Skeletal muscle tissue (tissue), 3 donors: ENCODE measurements at regions not wholly inside any gene's neighbourhood (a gene's known extent, or its start where the extent isn't known, plus 50 kb on each side); places are given as distances from the start of the nearest gene placed in this dataset.

ENCODE experiments used
- H3K27ac ChIP-seq: one replicate; pipeline ENCODE4 v1.7.0; 2013; ENCODE audit warnings: mild to moderate bottlenecking, low read depth, low read length, inconsistent platforms
- H3K27me3 ChIP-seq, 3 donors: one replicate each; pipeline ENCODE4 v1.7.0; 2013; ENCODE audit warnings: low read length in 3 of 3; ENCODE audit not compliant: control insufficient read depth in 3 of 3, insufficient read depth in 3 of 3
- H3K36me3 ChIP-seq, 3 donors: one replicate each; pipeline ENCODE4 v1.7.0; 2013; ENCODE audit warnings: low read length in 3 of 3; ENCODE audit not compliant: control insufficient read depth in 3 of 3, insufficient read depth in 3 of 3
- H3K4me1 ChIP-seq, 3 donors: one replicate each; pipeline ENCODE4 v1.7.0; 2013; ENCODE audit warnings: low read length in 3 of 3, mild to moderate bottlenecking in 3 of 3; ENCODE audit not compliant: control insufficient read depth in 3 of 3, insufficient read depth in 3 of 3
- H3K4me3 ChIP-seq, 3 donors: one replicate each; pipeline ENCODE4 v1.7.0; 2013; ENCODE audit warnings: low read length in 3 of 3
- H3K9ac ChIP-seq, 3 donors: one replicate each; pipeline ENCODE4 v1.7.0; 2013; ENCODE audit warnings: low read length in 3 of 3, mild to moderate bottlenecking in 3 of 3, moderate library complexity in 2 of 3, low read depth in 1 of 3
- H3K9me3 ChIP-seq, 3 donors: one replicate each; pipeline ENCODE4 v1.7.0; 2013; ENCODE audit warnings: low read length in 3 of 3; ENCODE audit not compliant: control insufficient read depth in 3 of 3
- donor health status: Osteomylitis.

GRCh38 chr3:99087277-99087676, 185.8 kb upstream of the DCBLD2 start:
- no peak overlapping the region for H3K9ac ChIP-seq
- H3K4me3 ChIP-seq, result no peak overlapping the region
- no peaks in the 10 kb centered on the region for H3K9me3 ChIP-seq
- no peaks in the 10 kb centered on the region for H3K27me3 ChIP-seq
- no peaks in the 10 kb centered on the region for H3K4me1 ChIP-seq
- H3K36me3 ChIP-seq, result no peaks in the 10 kb centered on the region
- no peak overlapping the region for H3K27ac ChIP-seq

GRCh38 chr3:99084826-99085225, 183.3 kb upstream of the DCBLD2 start:
- Histone ChIP-seq H3K4me1 (no peaks in the 10 kb centered on the region), H3K4me3 (no peak overlapping the region), H3K36me3 (no peaks in the 10 kb centered on the region), H3K9me3 (no peaks in the 10 kb centered on the region), H3K27me3 (no peaks in the 10 kb centered on the region), H3K27ac (no peak overlapping the region), H3K9ac (no peak overlapping the region)

GRCh38 chr3:99084156-99084555, 182.7 kb upstream of the DCBLD2 start:
- Histone ChIP-seq H3K27ac (no peak overlapping the region), H3K27me3 (no peaks in the 10 kb centered on the region), H3K36me3 (no peaks in the 10 kb centered on the region), H3K9me3 (no peaks in the 10 kb centered on the region), H3K4me1 (no peaks in the 10 kb centered on the region), H3K9ac (no peak overlapping the region), H3K4me3 (no peak overlapping the region)

GRCh38 chr3:99071096-99071495, 169.6 kb upstream of the DCBLD2 start:
- Histone ChIP-seq H3K4me3 (no peak overlapping the region), H3K4me1 (no peaks in the 10 kb centered on the region), H3K27me3 (no peaks in the 10 kb centered on the region), H3K27ac (no peak overlapping the region), H3K9ac (no peak overlapping the region), H3K36me3 (no peaks in the 10 kb centered on the region), H3K9me3 (no peaks in the 10 kb centered on the region)

GRCh38 chr3:99069973-99070372, 168.5 kb upstream of the DCBLD2 start:
- H3K9me3 ChIP-seq, result no peaks in the 10 kb centered on the region
- no peak overlapping the region for H3K27ac ChIP-seq
- H3K9ac ChIP-seq, result no peak overlapping the region
- no peak overlapping the region for H3K4me3 ChIP-seq
- H3K4me1 ChIP-seq, result no peaks in the 10 kb centered on the region
- H3K27me3 ChIP-seq, result no peaks in the 10 kb centered on the region
- H3K36me3 ChIP-seq, result no peaks in the 10 kb centered on the region

- Histone ChIP-seq H3K36me3 (no peaks in the 10 kb centered on the region), H3K4me3 (no peak overlapping the region), H3K9ac (no peak overlapping the region), H3K4me1 (no peaks in the 10 kb centered on the region), H3K27me3 (no peaks in the 10 kb centered on the region), H3K27ac (no peak overlapping the region), H3K9me3 (no peaks in the 10 kb centered on the region)
Observed at GRCh38 chr3:99066863-99067262, 165.4 kb upstream of the DCBLD2 start.

GRCh38 chr3:99049164-99049563, 147.7 kb upstream of the DCBLD2 start:
- no peak overlapping the region for H3K4me3 ChIP-seq
- H3K27me3 ChIP-seq, result no peaks in the 10 kb centered on the region
- H3K9me3 ChIP-seq, result no peaks in the 10 kb centered on the region
- no peaks in the 10 kb centered on the region for H3K4me1 ChIP-seq
- H3K36me3 ChIP-seq, result no peaks in the 10 kb centered on the region
- no peak overlapping the region for H3K9ac ChIP-seq
- no peak overlapping the region for H3K27ac ChIP-seq

GRCh38 chr3:99041747-99042146, 140.3 kb upstream of the DCBLD2 start:
- Histone ChIP-seq H3K4me3 (no peak overlapping the region), H3K27me3 (no peaks in the 10 kb centered on the region), H3K4me1 (no peaks in the 10 kb centered on the region), H3K9ac (no peak overlapping the region), H3K9me3 (no peaks in the 10 kb centered on the region), H3K27ac (no peak overlapping the region), H3K36me3 (no peaks in the 10 kb centered on the region)

GRCh38 chr3:99031778-99032177, 130.3 kb upstream of the DCBLD2 start:
- Histone ChIP-seq H3K27ac (no peak overlapping the region), H3K27me3 (no peaks in the 10 kb centered on the region), H3K36me3 (no peaks in the 10 kb centered on the region), H3K4me1 (no peaks in the 10 kb centered on the region), H3K4me3 (no peak overlapping the region), H3K9me3 (no peaks in the 10 kb centered on the region), H3K9ac (no peak overlapping the region)

- H3K4me1 ChIP-seq, result no peaks in the 10 kb centered on the region
- no peaks in the 10 kb centered on the region for H3K27me3 ChIP-seq
- H3K9me3 ChIP-seq, result no peaks in the 10 kb centered on the region
- H3K9ac ChIP-seq, result no peak overlapping the region
- no peak overlapping the region for H3K4me3 ChIP-seq
- no peak overlapping the region for H3K27ac ChIP-seq
- no peaks in the 10 kb centered on the region for H3K36me3 ChIP-seq
Observed at GRCh38 chr3:99023590-99024192, 122.2 kb upstream of the DCBLD2 start.

- Histone ChIP-seq H3K27me3 (no peaks in the 10 kb centered on the region), H3K27ac (no peak overlapping the region), H3K4me1 (no peaks in the 10 kb centered on the region), H3K4me3 (no peak overlapping the region), H3K36me3 (no peaks in the 10 kb centered on the region), H3K9ac (no peak overlapping the region), H3K9me3 (no peaks in the 10 kb centered on the region)
Observed at GRCh38 chr3:99021466-99021865, 120.0 kb upstream of the DCBLD2 start.
